ENCODE measurements at regions not wholly inside any gene's neighbourhood (a gene's known extent, or its start where the extent isn't known, plus 50 kb on each side); places are given as distances from the start of the nearest gene placed in this dataset.

- Mint-ChIP-seq H3K9me3 (no peaks in the 10 kb centered on the region), H3K36me3 (ENCODE audit: low read depth) (no peaks in the 10 kb centered on the region), H3K27ac (no peak overlapping the region), H3K4me3 (no peak overlapping the region), H3K4me1 (ENCODE audit: low read depth) (no peaks in the 10 kb centered on the region), H3K27me3 (ENCODE audit: insufficient read depth) (peaks cover 4% of the 10 kb centered on the region)
- no peak for TF ChIP-seq CTCF (IDR thresholded peaks at IDR 0.05)
- DNase-seq: no peak
Observed at GRCh38 chr2:57753636-57754035, 293.0 kb upstream of the VRK2 start.

- H3K27me3 Mint-ChIP-seq (ENCODE audit: insufficient read depth): peaks cover 4% of the 10 kb centered on the region
- no peak for TF ChIP-seq CTCF (IDR thresholded peaks at IDR 0.05)
- no peak overlapping the region for H3K4me3 Mint-ChIP-seq
- H3K27ac Mint-ChIP-seq: no peak overlapping the region
- DNase-seq: no peak
- H3K4me1 Mint-ChIP-seq (ENCODE audit: low read depth): no peaks in the 10 kb centered on the region
- H3K36me3 Mint-ChIP-seq (ENCODE audit: low read depth): no peaks in the 10 kb centered on the region
- H3K9me3 Mint-ChIP-seq: no peaks in the 10 kb centered on the region
Observed at GRCh38 chr2:57758686-57759085, 287.9 kb upstream of the VRK2 start.

GRCh38 chr2:57759131-57759530 lies 287.5 kb upstream of the VRK2 start:
- no peak for TF ChIP-seq CTCF (IDR thresholded peaks at IDR 0.05)
- H3K9me3 Mint-ChIP-seq: no peaks in the 10 kb centered on the region

GRCh38 chr2:57759822-57760300 lies 286.7 kb upstream of the VRK2 start:
- peak; percentile 61 for DNase-seq
- no peaks in the 10 kb centered on the region for H3K9me3 Mint-ChIP-seq
- H3K36me3 Mint-ChIP-seq (ENCODE audit: low read depth): no peaks in the 10 kb centered on the region
- H3K4me1 Mint-ChIP-seq (ENCODE audit: low read depth): no peaks in the 10 kb centered on the region
- TF ChIP-seq CTCF (IDR thresholded peaks at IDR 0.05): peak; percentile 98
- H3K27me3 Mint-ChIP-seq (ENCODE audit: insufficient read depth): peaks cover 3% of the 10 kb centered on the region
- H3K27ac Mint-ChIP-seq: no peak overlapping the region
- H3K4me3 Mint-ChIP-seq: peak overlapping the region; percentile 65

More at GRCh38 chr2:57759131-57759530, 287.5 kb upstream of the VRK2 start:
- H3K4me3 Mint-ChIP-seq: no peak overlapping the region
- H3K27me3 Mint-ChIP-seq (ENCODE audit: insufficient read depth): peaks cover 4% of the 10 kb centered on the region
- H3K27ac Mint-ChIP-seq: no peak overlapping the region
- DNase-seq: no peak
- H3K36me3 Mint-ChIP-seq (ENCODE audit: low read depth): no peaks in the 10 kb centered on the region
- H3K4me1 Mint-ChIP-seq (ENCODE audit: low read depth): no peaks in the 10 kb centered on the region

GRCh38 chr2:57760381-57760801 lies 286.2 kb upstream of the VRK2 start:
- no peak for TF ChIP-seq CTCF (IDR thresholded peaks at IDR 0.05)
- no peaks in the 10 kb centered on the region for H3K4me1 Mint-ChIP-seq (ENCODE audit: low read depth)
- H3K9me3 Mint-ChIP-seq: no peaks in the 10 kb centered on the region
- peaks cover 2% of the 10 kb centered on the region; the same call in 1 of the 2 replicates for H3K27me3 Mint-ChIP-seq (ENCODE audit: insufficient read depth)
- H3K4me3 Mint-ChIP-seq: peak overlapping the region; percentile 65
- no peak for DNase-seq
- H3K36me3 Mint-ChIP-seq (ENCODE audit: low read depth): no peaks in the 10 kb centered on the region
- no peak overlapping the region for H3K27ac Mint-ChIP-seq

GRCh38 chr2:57776916-57777315 lies 269.7 kb upstream of the VRK2 start:
- H3K27me3 Mint-ChIP-seq (ENCODE audit: insufficient read depth): no peaks in the 10 kb centered on the region
- H3K4me1 Mint-ChIP-seq (ENCODE audit: low read depth): no peaks in the 10 kb centered on the region
- DNase-seq: no peak
- no peak overlapping the region for H3K4me3 Mint-ChIP-seq
- no peaks in the 10 kb centered on the region for H3K36me3 Mint-ChIP-seq (ENCODE audit: low read depth)
- H3K27ac Mint-ChIP-seq: no peak overlapping the region
- no peaks in the 10 kb centered on the region for H3K9me3 Mint-ChIP-seq
- no peak for TF ChIP-seq CTCF (IDR thresholded peaks at IDR 0.05)

Data from HFFc6 (cell line).